GM13976 (cell line): ENCODE measurements at regions not wholly inside any gene's neighbourhood (a gene's known extent, or its start where the extent isn't known, plus 50 kb on each side); places are given as distances from the start of the nearest gene placed in this dataset.

Source experiments
- DNase-seq: peaks from one replicate; pipeline ENCODE4 v3.0.0; 2012; ENCODE audit warnings: low spot score
- CTCF ChIP-seq: IDR thresholded peaks from 2 replicates; pipeline ENCODE4 v1.5.1; 2012; ENCODE audit warnings: borderline replicate concordance, mild to moderate bottlenecking; ENCODE audit not compliant: insufficient read depth; ENCODE audit errors: extremely low read depth, missing control alignments, control extremely low read depth
- in situ Hi-C: fragments of 300-500 bp; cut with MboI; formaldehyde crosslinking; loops from one replicate; pipeline ENCODE4 v1.12.0; 2022; ENCODE audit warnings: low sequenced_read_pairs, mixed read lengths, inconsistent platforms; ENCODE audit not compliant: unreplicated experiment

DNA sequence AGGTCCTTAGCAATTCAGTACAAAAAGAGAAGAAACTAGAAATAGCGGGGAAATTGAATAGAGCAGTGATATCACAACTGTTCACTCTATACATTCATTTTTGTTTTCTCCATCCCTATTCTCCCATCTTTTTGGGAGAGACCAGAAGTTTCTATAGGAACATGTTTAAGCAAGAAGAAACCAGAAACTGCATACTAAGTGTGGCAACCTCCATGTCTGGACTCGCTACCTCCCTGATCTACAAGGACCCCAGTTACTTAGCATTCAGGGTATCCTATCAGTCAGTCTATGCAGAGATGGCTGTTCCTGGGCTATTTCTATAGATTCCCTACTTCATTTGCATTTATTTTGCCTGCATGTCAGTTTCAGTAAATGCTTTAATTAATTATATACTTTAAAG is 178.6 kb downstream of the PHLDA1 start:
- no peak for DNase-seq
- in situ Hi-C loops, result no loop called here
- no peak for TF ChIP-seq CTCF

DNA sequence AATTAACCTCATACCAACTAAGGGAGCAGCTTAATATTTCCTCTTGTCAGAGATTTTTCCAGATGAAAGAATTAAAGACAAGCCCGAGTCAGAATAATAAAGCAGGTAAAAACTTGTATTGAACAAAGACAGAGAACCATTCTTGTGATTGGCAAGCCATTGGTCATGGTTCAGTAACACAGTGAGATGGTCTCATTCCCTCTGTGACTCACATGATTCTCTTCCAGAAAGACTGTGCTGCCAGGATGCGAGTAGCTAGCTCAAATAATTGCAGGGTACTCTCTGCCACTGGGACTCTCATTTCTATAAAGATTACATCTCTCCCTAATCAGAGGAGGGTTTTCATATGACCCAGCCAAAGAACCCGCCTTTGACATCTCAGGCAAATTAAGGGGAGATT is 179.4 kb downstream of the PHLDA1 start:
- no peak for TF ChIP-seq CTCF
- no peak for DNase-seq
- in situ Hi-C loops, result no loop called here

DNA sequence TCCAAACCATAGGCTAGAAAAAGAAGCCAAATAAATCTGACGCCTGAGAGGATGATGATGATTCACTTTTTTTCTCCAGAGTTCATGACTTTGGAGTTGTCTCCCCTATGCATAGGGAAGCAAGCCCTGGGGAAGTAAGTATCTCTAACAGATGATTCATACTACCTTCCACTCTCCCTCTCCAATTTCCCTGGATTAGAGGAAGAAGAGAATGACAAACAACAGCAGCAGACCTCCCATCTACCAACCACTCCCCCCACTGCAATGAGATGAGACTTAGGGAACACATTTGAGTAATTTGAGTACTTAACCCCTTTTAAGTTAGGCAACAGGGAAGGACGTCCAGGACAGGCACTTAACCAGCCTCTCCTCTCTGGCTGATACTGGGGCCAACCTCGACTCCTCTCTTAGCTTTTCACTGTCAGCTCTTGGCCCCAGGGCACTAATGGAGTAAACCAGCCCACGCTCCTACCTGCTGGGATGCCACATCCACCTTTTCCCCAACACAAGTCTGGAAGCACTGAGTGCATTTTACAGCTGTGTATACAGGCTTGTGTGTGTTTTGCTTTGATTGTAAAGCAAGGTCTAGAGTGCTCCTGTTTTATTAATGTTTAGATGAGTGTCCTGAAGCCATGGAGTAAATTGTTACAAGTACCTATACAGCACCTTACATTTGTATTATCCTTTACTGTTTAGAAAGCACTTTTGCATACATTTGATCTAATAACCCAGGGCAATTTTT is 180.7 kb downstream of the PHLDA1 start:
- in situ Hi-C loops, result no loop called here
- no peak for DNase-seq
- TF ChIP-seq CTCF, result no peak

DNA sequence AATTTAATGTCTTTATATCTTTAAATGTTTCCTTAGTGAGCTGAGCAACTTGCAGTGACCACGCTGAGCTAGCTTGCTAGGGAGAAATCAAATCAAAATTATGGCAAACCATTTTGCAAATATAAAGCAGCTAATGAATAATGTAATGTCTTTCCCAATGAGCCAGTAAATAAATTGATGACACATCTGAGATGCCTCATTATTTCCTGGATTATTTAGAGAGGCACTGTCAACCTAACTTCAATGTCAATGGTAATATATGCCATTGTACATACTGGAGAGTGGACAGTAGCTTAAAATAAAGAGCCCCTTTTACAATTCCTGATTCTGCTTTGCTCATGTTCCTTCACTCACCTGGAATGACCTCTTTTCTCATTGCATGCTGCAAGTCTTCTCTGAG is 182.6 kb downstream of the PHLDA1 start:
- in situ Hi-C loops, result no loop called here
- no peak for TF ChIP-seq CTCF
- no peak for DNase-seq

GRCh38 chr12:75848431-75848925 is 183.1 kb downstream of the PHLDA1 start:
- DNase-seq, result no peak
- in situ Hi-C loops, result no loop called here
- no peak for TF ChIP-seq CTCF

- TF ChIP-seq CTCF, result no peak
- in situ Hi-C loops, result no loop called here
- no peak for DNase-seq
These were observed 185.5 kb downstream of the PHLDA1 start for GRCh38 chr12:75846102-75846501.

- in situ Hi-C loops, result no loop called here
- DNase-seq, result no peak
- TF ChIP-seq CTCF, result no peak
These were observed 186.6 kb downstream of the PHLDA1 start for GRCh38 chr12:75844985-75845384.
